HG03342 (cell line): ENCODE measurements at regions not wholly inside any gene's neighbourhood (a gene's known extent, or its start where the extent isn't known, plus 50 kb on each side); places are given as distances from the start of the nearest gene placed in this dataset.

ENCODE experiments used
- ATAC-seq: cut with Tn5 transposase; IDR thresholded peaks from one replicate; pipeline ENCODE4 v1.9.1; 2021; ENCODE audit warnings: mild to moderate bottlenecking, moderate library complexity; ENCODE audit not compliant: unreplicated experiment

GRCh38 chr18:24560511-24560981, 100.1 kb downstream of the HRH4 start:
- ATAC-seq: no peak

GRCh38 chr18:24561369-24561965, 101.0 kb downstream of the HRH4 start:
- ATAC-seq: no peak

- no peak for ATAC-seq
Observed at GRCh38 chr18:24567199-24567598, 106.8 kb downstream of the HRH4 start.

GRCh38 chr18:24570716-24571115, 110.3 kb downstream of the HRH4 start:
- ATAC-seq: no peak

GRCh38 chr18:24582771-24583170, 122.3 kb downstream of the HRH4 start:
- ATAC-seq: no peak

GRCh38 chr18:24584205-24584604, 123.8 kb downstream of the HRH4 start:
- ATAC-seq: no peak

GRCh38 chr18:24584813-24585212, 124.4 kb downstream of the HRH4 start:
- ATAC-seq: no peak

GRCh38 chr18:24585996-24586566, 125.6 kb downstream of the HRH4 start:
- ATAC-seq: no peak

GRCh38 chr18:24586662-24587360, 126.4 kb downstream of the HRH4 start:
- no peak for ATAC-seq

- no peak for ATAC-seq
Observed at GRCh38 chr18:24588440-24588839, 128.0 kb downstream of the HRH4 start.

GRCh38 chr18:24590946-24591345, 130.5 kb downstream of the HRH4 start:
- no peak for ATAC-seq

GRCh38 chr18:24593401-24593800, 133.0 kb downstream of the HRH4 start:
- no peak for ATAC-seq

GRCh38 chr18:24593886-24594285, 133.4 kb downstream of the HRH4 start:
- no peak for ATAC-seq

GRCh38 chr18:24595561-24596031, 135.2 kb downstream of the HRH4 start:
- no peak for ATAC-seq

GRCh38 chr18:24600076-24600654, 139.7 kb downstream of the HRH4 start:
- no peak for ATAC-seq

- ATAC-seq: no peak
Observed at GRCh38 chr18:24601585-24601984, 141.1 kb downstream of the HRH4 start.

GRCh38 chr18:24602201-24602600, 141.8 kb downstream of the HRH4 start:
- no peak for ATAC-seq

GRCh38 chr18:24603151-24603550, 142.7 kb downstream of the HRH4 start:
- no peak for ATAC-seq

GRCh38 chr18:24605444-24605843, 145.0 kb downstream of the HRH4 start:
- no peak for ATAC-seq

- no peak for ATAC-seq
Observed at GRCh38 chr18:24609254-24609653, 148.8 kb downstream of the HRH4 start.

- ATAC-seq: no peak
Observed at GRCh38 chr18:24611075-24611474, 150.6 kb downstream of the HRH4 start.
